Kidney (tissue), 13 donors: ENCODE measurements at regions not wholly inside any gene's neighbourhood (a gene's known extent, or its start where the extent isn't known, plus 50 kb on each side); places are given as distances from the start of the nearest gene placed in this dataset.

Experiments
- DNase-seq, 5 donors: peaks; one replicate each; pipeline ENCODE4 v3.0.0-alpha.2; 2013 to 2020
- FAIRE-seq: peaks from 2 replicates; lab custom pipeline; 2012; peaks lifted over from hg19 to GRCh38; lab: Jason Lieb, UNC
- H3K27ac ChIP-seq, 2 donors: one replicate each; pipeline ENCODE4 v1.7.0; 2013; ENCODE audit warnings: low read depth in 2 of 2, low read length in 2 of 2, inconsistent platforms in 1 of 2
- H3K27me3 ChIP-seq: one replicate; pipeline ENCODE4 v1.7.1; 2013; ENCODE audit warnings: low read length, inconsistent platforms; ENCODE audit not compliant: control insufficient read depth, insufficient read depth
- H3K36me3 ChIP-seq, 3 donors: one replicate each; pipeline versions ENCODE4 v1.7.0 to v1.7.1; 2013; ENCODE audit warnings: low read length in 3 of 3, control low read depth in 1 of 3, inconsistent platforms in 1 of 3; ENCODE audit not compliant: insufficient read depth in 3 of 3, control insufficient read depth in 2 of 3
- H3K4me1 ChIP-seq, 3 donors: one replicate each; pipeline versions ENCODE4 v1.7.0 to v1.7.1; 2013; ENCODE audit warnings: low read length in 3 of 3, inconsistent platforms in 1 of 3, low read depth in 1 of 3; ENCODE audit not compliant: control insufficient read depth in 2 of 3, insufficient read depth in 2 of 3
- H3K4me3 ChIP-seq, 3 donors: one replicate each; pipeline versions ENCODE4 v1.7.0 to v1.8.1; 2013; ENCODE audit warnings: low read length in 3 of 3, control low read depth in 1 of 3, inconsistent platforms in 1 of 3
- H3K9ac ChIP-seq, 3 donors: one replicate each; pipeline versions ENCODE4 v1.7.0 to v1.7.1; 2013; ENCODE audit warnings: low read length in 3 of 3, control low read depth in 1 of 3, inconsistent platforms in 1 of 3
- H3K9me3 ChIP-seq, 3 donors: one replicate each; pipeline versions ENCODE4 v1.7.0 to v1.7.1; 2013; ENCODE audit warnings: low read length in 3 of 3, control low read depth in 1 of 3, inconsistent platforms in 1 of 3; ENCODE audit not compliant: control insufficient read depth in 2 of 3, insufficient read depth in 1 of 3
- CTCF ChIP-seq: IDR thresholded peaks from 3 replicates; pipeline ENCODE4 v1.5.1; 2012; ENCODE audit warnings: mild to moderate bottlenecking, moderate library complexity, borderline replicate concordance; ENCODE audit not compliant: insufficient read depth; ENCODE audit errors: extremely low read depth
- intact Hi-C: fragments of 100-400 bp; cut with DNase I; formaldehyde crosslinking; loops from one replicate; pipeline ENCODE4 v1.11.1; 2022
- donor health status: control.
- donor health status: control.
- donor health status: control.
- donor health status: control.
- donor health status: control.
- donor health status: DM: yes; HTN: yes; CAD: no.
- donor health status: Normal renal cell carcinoma (clear cell type).

GRCh38 chr6:91611190-91611589 is 1024.3 kb upstream of the MAP3K7 start:
- no peak overlapping the region for H3K4me3 ChIP-seq
- no peak for FAIRE-seq

GRCh38 chr6:91608428-91608827 is 1021.6 kb upstream of the MAP3K7 start:
- Histone ChIP-seq H3K4me3 (no peak overlapping the region), H3K4me1 (no peaks in the 10 kb centered on the region), H3K27me3 (no peaks in the 10 kb centered on the region), H3K36me3 (no peaks in the 10 kb centered on the region), H3K27ac (no peak overlapping the region), H3K9ac (no peak overlapping the region), H3K9me3 (no peaks in the 10 kb centered on the region)
- TF ChIP-seq CTCF: no peak
- FAIRE-seq (no peak), DNase-seq (peak in 2 of 5 donors; percentile 6 to 11)
- intact Hi-C loops: no loop called here

More at GRCh38 chr6:91611190-91611589, 1024.3 kb upstream of the MAP3K7 start:
- no peaks in the 10 kb centered on the region for H3K9me3 ChIP-seq
- H3K36me3 ChIP-seq: no peaks in the 10 kb centered on the region
- DNase-seq: no peak
- intact Hi-C loops: no loop called here
- H3K27me3 ChIP-seq: no peaks in the 10 kb centered on the region
- no peaks in the 10 kb centered on the region for H3K4me1 ChIP-seq
- no peak overlapping the region for H3K27ac ChIP-seq
- no peak for TF ChIP-seq CTCF
- H3K9ac ChIP-seq: no peak overlapping the region

GRCh38 chr6:91606148-91606901 is 1019.5 kb upstream of the MAP3K7 start:
- H3K4me1 ChIP-seq: no peaks in the 10 kb centered on the region
- DNase-seq: peak in 2 of 5 donors; percentile 9 to 12
- H3K4me3 ChIP-seq: peak overlapping the region in 2 of 3 donors; percentile 0 to 7
- no peaks in the 10 kb centered on the region for H3K9me3 ChIP-seq
- intact Hi-C loops: no loop called here
- H3K27me3 ChIP-seq: no peaks in the 10 kb centered on the region
- no peaks in the 10 kb centered on the region for H3K36me3 ChIP-seq
- no peak overlapping the region for H3K9ac ChIP-seq
- no peak for FAIRE-seq
- no peak for TF ChIP-seq CTCF
- H3K27ac ChIP-seq: peak overlapping the region in 1 of 2 donors; percentile 69
